ENCODE measurements at regions not wholly inside any gene's neighbourhood (a gene's known extent, or its start where the extent isn't known, plus 50 kb on each side); places are given as distances from the start of the nearest gene placed in this dataset.
A peak's percentile ranks its signal among the peaks of the same experiment; 100 is the strongest.

DNA sequence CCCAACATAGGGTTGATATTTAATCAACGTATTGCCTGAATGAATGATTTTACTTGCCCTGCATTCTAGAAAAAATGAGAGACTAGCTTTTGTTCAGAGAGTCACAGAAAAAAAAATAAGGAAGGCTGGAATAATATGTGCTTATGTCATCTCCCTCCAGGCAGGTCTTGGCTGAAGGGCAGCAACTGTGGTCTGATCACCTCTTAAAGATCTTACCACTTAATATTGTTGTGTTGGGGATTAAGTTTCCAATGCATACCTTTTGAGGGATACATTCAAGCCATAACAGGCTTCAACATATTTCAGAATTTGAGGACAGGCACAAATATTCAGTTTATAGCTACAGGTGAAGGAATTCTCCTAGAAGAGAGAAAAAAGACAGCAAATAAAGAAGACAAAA, 157.3 kb upstream of the S1PR3 start:
- peak overlapping the region; percentile 38; the same call in 1 of the 2 replicates for H3K18ac ChIP-seq (ENCODE audit: low read depth, low read length)
- no peak overlapping the region for H3K14ac ChIP-seq (replicated peaks; ENCODE audit: low read depth, low read length)
- intact Hi-C loops (cut with micrococcal nuclease) (no loop called here), dilution Hi-C loops (cut with HindIII; ENCODE audit: low sequenced_read_pairs, unreplicated experiment) (no loop called here), in situ Hi-C loops (cut with MboI; ENCODE audit: low sequenced_read_pairs) (no loop called here)
- H3K4me2 ChIP-seq (ENCODE audit: low read depth, low read length): no peak overlapping the region
- H3K27me3 ChIP-seq (ENCODE audit: control insufficient read depth, insufficient read depth, low read length): no peaks in the 10 kb centered on the region
- no peak overlapping the region for H2AK9ac ChIP-seq (replicated peaks; ENCODE audit: low read depth, low read length, poor library complexity)
- CTCF ChIA-PET: no interaction called here
- no peak overlapping the region for H2BK5ac ChIP-seq (ENCODE audit: low read depth, low read length, poor library complexity, severe bottlenecking)
- H2AFZ ChIP-seq (replicated peaks; ENCODE audit: low read length, poor library complexity): no peak overlapping the region
- no peak for TF ChIP-seq MXI1 (IDR thresholded peaks at IDR 0.05; ENCODE audit: borderline replicate concordance, low read depth, low read length)
- TF ChIP-seq CTCF (conservative IDR thresholded peaks at IDR 0.05; ENCODE audit: low read depth, low read length): no peak
- TF ChIP-seq NFE2L2 (IDR thresholded peaks at IDR 0.05; ENCODE audit: low read depth, low read length): no peak
- no peak for TF ChIP-seq CEBPB (IDR thresholded peaks at IDR 0.05; ENCODE audit: low read depth, low read length)
- TF ChIP-seq, protein P1, sequence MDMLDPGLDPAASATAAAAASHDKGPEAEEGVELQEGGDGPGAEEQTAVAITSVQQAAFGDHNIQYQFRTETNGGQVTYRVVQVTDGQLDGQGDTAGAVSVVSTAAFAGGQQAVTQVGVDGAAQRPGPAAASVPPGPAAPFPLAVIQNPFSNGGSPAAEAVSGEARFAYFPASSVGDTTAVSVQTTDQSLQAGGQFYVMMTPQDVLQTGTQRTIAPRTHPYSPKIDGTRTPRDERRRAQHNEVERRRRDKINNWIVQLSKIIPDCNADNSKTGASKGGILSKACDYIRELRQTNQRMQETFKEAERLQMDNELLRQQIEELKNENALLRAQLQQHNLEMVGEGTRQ (IDR thresholded peaks at IDR 0.05; ENCODE audit: low read depth, low read length): no peak
- no peak for TF ChIP-seq BHLHE40 (IDR thresholded peaks at IDR 0.05; ENCODE audit: low read depth, low read length)
- no peak for TF ChIP-seq FOS (IDR thresholded peaks at IDR 0.05; ENCODE audit: low read depth, low read length)
- no peak for TF ChIP-seq CHD1 (IDR thresholded peaks at IDR 0.05; ENCODE audit: low read depth, low read length)
- no peak for TF ChIP-seq RCOR1 (IDR thresholded peaks at IDR 0.05; ENCODE audit: insufficient replicate concordance, low read length)
- TF ChIP-seq MAZ (IDR thresholded peaks at IDR 0.05; ENCODE audit: borderline replicate concordance, low read depth, low read length): no peak
- no peak for TF ChIP-seq RAD21 (IDR thresholded peaks at IDR 0.05; ENCODE audit: low read length)
- no peak for TF ChIP-seq SMC3 (IDR thresholded peaks at IDR 0.05; ENCODE audit: low read depth, low read length)
- no peak for TF ChIP-seq MAFK (IDR thresholded peaks at IDR 0.05; ENCODE audit: low read depth, low read length)
- TF ChIP-seq, protein P2, sequence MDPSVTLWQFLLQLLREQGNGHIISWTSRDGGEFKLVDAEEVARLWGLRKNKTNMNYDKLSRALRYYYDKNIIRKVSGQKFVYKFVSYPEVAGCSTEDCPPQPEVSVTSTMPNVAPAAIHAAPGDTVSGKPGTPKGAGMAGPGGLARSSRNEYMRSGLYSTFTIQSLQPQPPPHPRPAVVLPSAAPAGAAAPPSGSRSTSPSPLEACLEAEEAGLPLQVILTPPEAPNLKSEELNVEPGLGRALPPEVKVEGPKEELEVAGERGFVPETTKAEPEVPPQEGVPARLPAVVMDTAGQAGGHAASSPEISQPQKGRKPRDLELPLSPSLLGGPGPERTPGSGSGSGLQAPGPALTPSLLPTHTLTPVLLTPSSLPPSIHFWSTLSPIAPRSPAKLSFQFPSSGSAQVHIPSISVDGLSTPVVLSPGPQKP (IDR thresholded peaks at IDR 0.05; ENCODE audit: borderline replicate concordance, low read depth, low read length): no peak
- no peak for TF ChIP-seq RFX5 (IDR thresholded peaks at IDR 0.05; ENCODE audit: low read depth, low read length)
- H3K36me3 ChIP-seq (ENCODE audit: control insufficient read depth, insufficient read depth, low read length): no peaks in the 10 kb centered on the region
- WGBS, 2 experiments (ENCODE audit: extremely low coverage in 2 of 2, insufficient read length in 1 of 2): no CpG with 5 or more reads among the region's 1 CpG
- no peak overlapping the region for H2BK20ac ChIP-seq (ENCODE audit: low read depth, low read length)
- no peak overlapping the region for H3K9ac ChIP-seq (ENCODE audit: low read depth, low read length)
- H3K4ac ChIP-seq (ENCODE audit: low read depth, low read length): no peak overlapping the region
- no peak overlapping the region for H2BK120ac ChIP-seq (ENCODE audit: low read depth, low read length)
- H4K91ac ChIP-seq (ENCODE audit: insufficient read depth, low read depth, low read length): no peak overlapping the region
- H3K9me3 ChIP-seq (ENCODE audit: control insufficient read depth, insufficient read depth, low read length): no peaks in the 10 kb centered on the region; the same call in 1 of the 2 replicates
- H3K79me1 ChIP-seq (ENCODE audit: low read depth in 1 of 2, low read length in 2 of 2): no peaks in the 10 kb centered on the region
- no peak overlapping the region for H3K56ac ChIP-seq (ENCODE audit: extremely low read depth, insufficient read depth, low read length)
- no peak overlapping the region for H3K4me3 ChIP-seq (ENCODE audit: insufficient read depth, low read depth, low read length)
- H2BK15ac ChIP-seq (ENCODE audit: low read depth, low read length): no peak overlapping the region
- no peaks in the 10 kb centered on the region for H3K9me1 ChIP-seq (ENCODE audit: insufficient read depth, low read length)
- no peak overlapping the region for H2AK5ac ChIP-seq (ENCODE audit: low read depth, low read length)
- H4K5ac ChIP-seq (ENCODE audit: low read depth, low read length): no peak overlapping the region
- DNase-seq: no peak
- BruUV-seq (replicated peaks): no TSS peak
- H4K8ac ChIP-seq (ENCODE audit: low read depth in 2 of 2, low read length in 2 of 2): no peak overlapping the region
- POLR2A ChIA-PET (ENCODE audit: unreplicated experiment): no interaction called here
- ATAC-seq (ENCODE audit: low read depth): no peak
- H3K4me1 ChIP-seq (ENCODE audit: control insufficient read depth, insufficient read depth, low read length): peaks cover 3% of the 10 kb centered on the region
- no peak overlapping the region for H3K23ac ChIP-seq (ENCODE audit: low read depth, low read length)
- H3K27ac ChIP-seq (ENCODE audit: insufficient read depth, low read length): no peak overlapping the region
- no peaks in the 10 kb centered on the region for H4K20me1 ChIP-seq (ENCODE audit: insufficient read depth, low read length)

Measured in IMR-90 (cell line).